ENCODE measurements at regions not wholly inside any gene's neighbourhood (a gene's known extent, or its start where the extent isn't known, plus 50 kb on each side); places are given as distances from the start of the nearest gene placed in this dataset.
"Not testable (repeated sequence)": the region's sequence is repeated elsewhere in the genome, so short reads cannot be mapped to it uniquely, and the experiment has no call there.

GRCh38 chr17:31604936-31605335, 213.5 kb downstream of the RAB11FIP4 start:
- in situ Hi-C loops (cut with MboI; ENCODE audit: low sequenced_read_pairs, unreplicated experiment) = no loop called here
- DNase-seq (ENCODE audit: low spot score) = no peak
- TF ChIP-seq CTCF (IDR thresholded peaks at IDR 0.05; ENCODE audit: borderline replicate concordance, control extremely low read depth, extremely low read depth, insufficient read depth, missing control alignments) = no peak

- DNase-seq (ENCODE audit: low spot score); in situ Hi-C loops (cut with MboI; ENCODE audit: low sequenced_read_pairs, unreplicated experiment): not testable (repeated sequence)
Measured at GRCh38 chr17:31600144-31600543, 208.7 kb downstream of the RAB11FIP4 start.

- DNase-seq (ENCODE audit: low spot score) = no peak
- in situ Hi-C loops (cut with MboI; ENCODE audit: low sequenced_read_pairs, unreplicated experiment) = no loop called here
- TF ChIP-seq CTCF (IDR thresholded peaks at IDR 0.05; ENCODE audit: borderline replicate concordance, control extremely low read depth, extremely low read depth, insufficient read depth, missing control alignments) = no peak
Measured at GRCh38 chr17:31598921-31599571, 207.6 kb downstream of the RAB11FIP4 start.

- no peak for DNase-seq (ENCODE audit: low spot score)
- in situ Hi-C loops (cut with MboI; ENCODE audit: low sequenced_read_pairs, unreplicated experiment) = no loop called here
Measured at GRCh38 chr17:31598399-31598782, 206.9 kb downstream of the RAB11FIP4 start.

GRCh38 chr17:31597646-31598398, 206.3 kb downstream of the RAB11FIP4 start:
- no peak for DNase-seq (ENCODE audit: low spot score)
- in situ Hi-C loops (cut with MboI; ENCODE audit: low sequenced_read_pairs, unreplicated experiment) = no loop called here
- no peak for TF ChIP-seq CTCF (IDR thresholded peaks at IDR 0.05; ENCODE audit: borderline replicate concordance, control extremely low read depth, extremely low read depth, insufficient read depth, missing control alignments)

More at GRCh38 chr17:31598399-31598782, 206.9 kb downstream of the RAB11FIP4 start:
- TF ChIP-seq CTCF (IDR thresholded peaks at IDR 0.05; ENCODE audit: borderline replicate concordance, control extremely low read depth, extremely low read depth, insufficient read depth, missing control alignments) = no peak

- no peak for TF ChIP-seq CTCF (IDR thresholded peaks at IDR 0.05; ENCODE audit: borderline replicate concordance, control extremely low read depth, extremely low read depth, insufficient read depth, missing control alignments)
- in situ Hi-C loops (cut with MboI; ENCODE audit: low sequenced_read_pairs, unreplicated experiment) = no loop called here
- DNase-seq (ENCODE audit: low spot score) = peak; percentile 65
Measured at GRCh38 chr17:31596382-31597323, 205.2 kb downstream of the RAB11FIP4 start.
